BJ (cell line): ENCODE measurements at regions not wholly inside any gene's neighbourhood (a gene's known extent, or its start where the extent isn't known, plus 50 kb on each side); places are given as distances from the start of the nearest gene placed in this dataset.

Experiments used
- CTCF ChIA-PET: fragments of 350-600 bp; formaldehyde crosslinking; extraction: SDS; loops from one replicate; lab custom pipeline; 2021; ENCODE audit warnings: antibody characterized with exemption, inconsistent platforms; lab: Yijun Ruan, JAX
- POLR2A ChIA-PET: fragments of 300-600 bp; sonication (Branson Sonifier 250); formaldehyde crosslinking; extraction: SDS; loops from one replicate; lab custom pipeline; 2021; ENCODE audit warnings: antibody characterized with exemption; lab: Charles Lee
- DNase-seq: peaks from one replicate; pipeline ENCODE4 v3.0.0-alpha.2; 2011; ENCODE audit warnings: low read depth
- H3K27me3 ChIP-seq: 2 replicates; pipeline ENCODE4 v1.6.0; 2011; ENCODE audit warnings: low read length; ENCODE audit not compliant: control insufficient read depth, insufficient read depth
- H3K36me3 ChIP-seq: 2 replicates; pipeline ENCODE4 v1.5.1; 2011; ENCODE audit warnings: low read length; ENCODE audit not compliant: control insufficient read depth, insufficient read depth
- H3K4me3 ChIP-seq: 2 replicates; pipeline ENCODE4 v1.5.1; 2011; ENCODE audit warnings: low read depth, mild to moderate bottlenecking, control low read depth, low read length
- CTCF ChIP-seq: IDR thresholded peaks from 2 replicates; pipeline ENCODE4 v1.5.1; 2011; ENCODE audit warnings: low read depth, mild to moderate bottlenecking, control low read depth, inconsistent platforms, low read length, moderate library complexity; ENCODE audit not compliant: insufficient read depth

GRCh38 chr3:153313302-153313965 is 151.4 kb downstream of the RAP2B start:
- CTCF ChIA-PET, result interaction anchor here (0.7 kb wide), 1 partner anchor 21 kb away, joined by 4 read pairs; no protein-coding TSS in a partner anchor
- no peaks in the 10 kb centered on the region for H3K36me3 ChIP-seq
- H3K4me3 ChIP-seq, result peak overlapping the region; percentile 29
- no peak for DNase-seq
- TF ChIP-seq CTCF, result no peak
- POLR2A ChIA-PET, result interaction anchor here (0.5 kb wide), 1 partner anchor 202 kb away, joined by 18 read pairs; no protein-coding TSS in a partner anchor
- no peaks in the 10 kb centered on the region for H3K27me3 ChIP-seq

GRCh38 chr3:153314038-153314437 is 152.0 kb downstream of the RAP2B start:
- no peaks in the 10 kb centered on the region for H3K27me3 ChIP-seq
- ChIA-PET CTCF (interaction anchor here (0.7 to 1.6 kb wide), 2 partner anchors 20 to 153 kb away, joined by 4 read pairs; no protein-coding TSS in a partner anchor), POLR2A (interaction anchor here (0.5 kb wide), 1 partner anchor 202 kb away, joined by 18 read pairs; no protein-coding TSS in a partner anchor)
- H3K4me3 ChIP-seq, result peak overlapping the region; percentile 29
- no peak for TF ChIP-seq CTCF
- H3K36me3 ChIP-seq, result no peaks in the 10 kb centered on the region
- DNase-seq, result no peak

- DNase-seq, result peak; percentile 97
- TF ChIP-seq CTCF, result no peak
- H3K27me3 ChIP-seq, result no peaks in the 10 kb centered on the region
- POLR2A ChIA-PET, result interaction anchor here (1.0 kb wide), 1 partner anchor 155 kb away, joined by 3 read pairs; no protein-coding TSS in a partner anchor
- CTCF ChIA-PET, result interaction anchor here (1.3 kb wide), 1 partner anchor 153 kb away, joined by 3 read pairs; no protein-coding TSS in a partner anchor
- no peak overlapping the region for H3K4me3 ChIP-seq
- H3K36me3 ChIP-seq, result no peaks in the 10 kb centered on the region
Observed at GRCh38 chr3:153315781-153316180, 153.8 kb downstream of the RAP2B start.

- CTCF ChIA-PET, result no interaction called here
- Histone ChIP-seq H3K36me3 (no peaks in the 10 kb centered on the region), H3K4me3 (no peak overlapping the region), H3K27me3 (no peaks in the 10 kb centered on the region)
- DNase-seq, result no peak
- no peak for TF ChIP-seq CTCF
- POLR2A ChIA-PET, result no interaction called here
Observed at GRCh38 chr3:153319705-153320554, 157.9 kb downstream of the RAP2B start.

GRCh38 chr3:153320585-153321128 is 158.6 kb downstream of the RAP2B start:
- H3K27me3 ChIP-seq, result no peaks in the 10 kb centered on the region
- no peak overlapping the region for H3K4me3 ChIP-seq
- ChIA-PET CTCF (interaction anchor here (0.6 to 1.1 kb wide), 2 partner anchors 15 to 304 kb away, joined by 3 to 4 read pairs; no protein-coding TSS in a partner anchor), POLR2A (no interaction called here)
- no peak for DNase-seq
- no peaks in the 10 kb centered on the region for H3K36me3 ChIP-seq
- no peak for TF ChIP-seq CTCF
